ENCODE measurements at regions not wholly inside any gene's neighbourhood (a gene's known extent, or its start where the extent isn't known, plus 50 kb on each side); places are given as distances from the start of the nearest gene placed in this dataset.
"Not testable (repeated sequence)": the region's sequence is repeated elsewhere in the genome, so short reads cannot be mapped to it uniquely, and the experiment has no call there.

- no peak for DNase-seq (ENCODE audit: low spot score)
Observed at GRCh38 chr2:128644718-128645256, 326.1 kb upstream of the HS6ST1 start.

DNA sequence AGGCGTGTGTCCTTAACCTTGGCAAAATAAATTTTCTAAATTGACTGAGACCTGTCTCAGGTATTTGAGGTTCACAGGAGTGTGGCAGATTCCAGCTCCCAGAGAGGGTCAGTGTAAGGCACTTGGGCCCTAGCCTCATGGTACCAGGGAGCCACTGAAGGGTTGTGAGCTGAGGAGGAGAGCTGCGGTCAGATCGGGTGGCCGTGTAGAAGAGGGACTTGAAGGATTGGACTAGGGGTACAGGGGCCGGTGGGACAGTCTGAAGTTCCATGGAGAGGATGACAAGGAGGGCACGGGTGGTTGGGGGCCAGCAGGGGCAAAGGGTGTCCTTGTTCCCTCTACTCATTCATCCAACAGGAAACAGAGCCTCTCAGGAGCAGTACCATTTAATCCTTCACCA is 327.0 kb upstream of the HS6ST1 start:
- no peak for DNase-seq (ENCODE audit: low spot score)

GRCh38 chr2:128646091-128646490 is 327.4 kb upstream of the HS6ST1 start:
- no peak for DNase-seq (ENCODE audit: low spot score)

GRCh38 chr2:128646691-128647090 is 328.0 kb upstream of the HS6ST1 start:
- no peak for DNase-seq (ENCODE audit: low spot score)

GRCh38 chr2:128651000-128651399 is 332.3 kb upstream of the HS6ST1 start:
- DNase-seq (ENCODE audit: low spot score), result no peak

GRCh38 chr2:128654408-128654807 is 335.7 kb upstream of the HS6ST1 start:
- no peak for DNase-seq (ENCODE audit: low spot score)

- no peak for DNase-seq (ENCODE audit: low spot score)
Observed at GRCh38 chr2:128660836-128661235, 342.2 kb upstream of the HS6ST1 start.

- no peak for DNase-seq (ENCODE audit: low spot score)
Observed at GRCh38 chr2:128661311-128661710, 342.6 kb upstream of the HS6ST1 start.

- no peak for DNase-seq (ENCODE audit: low spot score)
Observed at GRCh38 chr2:128662051-128662471, 343.4 kb upstream of the HS6ST1 start.

DNA sequence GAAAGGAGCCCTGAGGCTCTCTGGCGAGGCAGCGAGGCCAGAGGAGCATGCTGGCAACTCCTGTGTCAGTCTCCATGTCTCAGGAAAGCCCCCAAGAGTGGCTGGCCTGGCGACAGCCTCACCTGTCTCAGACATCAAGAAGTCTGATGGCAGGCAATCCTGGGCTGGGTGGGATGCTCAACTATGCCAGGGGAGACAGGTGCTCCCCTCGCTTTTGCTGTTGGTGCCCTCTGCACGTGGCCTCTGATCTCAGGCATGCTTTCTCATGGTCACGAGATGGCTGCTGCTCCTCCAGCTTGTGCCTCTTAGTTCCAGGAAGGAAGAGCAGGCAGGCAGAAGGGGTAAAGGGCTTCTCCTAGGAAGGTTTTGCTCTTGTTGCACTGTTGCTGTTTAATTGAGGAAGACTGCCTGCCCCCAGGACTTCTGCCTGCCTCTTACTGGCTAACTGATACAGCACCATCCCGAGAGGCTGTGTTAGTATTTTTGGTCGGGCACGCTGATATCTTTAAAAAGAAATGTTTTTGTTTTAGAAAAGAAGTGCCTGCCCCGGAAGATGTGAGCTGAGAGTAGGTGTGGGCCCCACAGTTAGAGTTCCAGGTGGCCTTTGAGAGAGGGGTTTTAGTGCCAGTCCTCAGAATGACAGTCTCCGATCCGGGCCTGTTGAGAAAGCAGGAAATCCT is 344.8 kb upstream of the HS6ST1 start:
- DNase-seq (ENCODE audit: low spot score), result no peak

DNA sequence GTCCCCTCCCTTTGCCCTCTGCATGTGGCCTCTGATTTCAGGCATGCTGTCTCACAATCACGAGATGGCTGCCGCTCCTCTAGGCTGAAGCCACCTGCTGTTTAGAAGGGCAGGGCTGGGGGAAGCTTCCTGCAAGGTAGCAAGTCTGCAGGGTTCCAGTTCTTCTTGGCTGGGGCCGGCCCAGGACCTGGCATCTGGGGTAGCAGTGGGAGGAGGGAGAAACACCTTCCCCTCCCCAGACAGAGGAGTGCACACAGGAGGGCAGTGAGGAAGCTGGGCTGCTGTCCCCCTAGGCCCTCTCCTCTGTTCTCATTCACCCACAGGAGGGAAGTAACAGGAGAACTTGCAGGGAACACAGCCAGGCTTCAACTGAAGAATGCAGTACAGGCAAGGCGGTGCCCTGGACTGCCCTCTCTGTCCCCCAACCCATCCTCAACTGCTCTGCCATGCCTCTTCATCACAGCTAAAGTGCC is 345.9 kb upstream of the HS6ST1 start:
- no peak for DNase-seq (ENCODE audit: low spot score)

GRCh38 chr2:128665113-128665512 is 346.4 kb upstream of the HS6ST1 start:
- DNase-seq (ENCODE audit: low spot score), result no peak

GRCh38 chr2:128666596-128666995 is 347.9 kb upstream of the HS6ST1 start:
- no peak for DNase-seq (ENCODE audit: low spot score)

DNA sequence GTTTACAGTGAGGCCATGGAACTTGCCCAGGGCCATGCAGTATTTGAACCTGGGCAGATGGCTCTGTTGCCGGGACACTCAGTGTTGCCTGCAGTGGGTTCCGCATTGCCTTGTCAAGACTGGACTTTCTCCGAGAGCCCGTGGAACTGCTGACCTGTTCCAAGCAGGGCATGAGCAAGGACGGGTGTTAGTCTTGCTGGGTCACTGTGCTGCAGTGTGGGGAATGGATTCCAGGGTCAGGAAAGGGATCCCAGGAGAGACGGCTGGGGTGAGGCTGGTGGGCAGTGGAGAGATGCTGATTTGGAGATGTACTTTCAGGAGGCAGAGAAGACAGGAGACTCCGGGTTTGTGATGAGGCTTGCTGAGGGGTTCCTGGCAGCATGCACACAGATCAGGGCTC is 348.7 kb upstream of the HS6ST1 start:
- no peak for DNase-seq (ENCODE audit: low spot score)

GRCh38 chr2:128668946-128669345 is 350.3 kb upstream of the HS6ST1 start:
- no peak for DNase-seq (ENCODE audit: low spot score)

DNA sequence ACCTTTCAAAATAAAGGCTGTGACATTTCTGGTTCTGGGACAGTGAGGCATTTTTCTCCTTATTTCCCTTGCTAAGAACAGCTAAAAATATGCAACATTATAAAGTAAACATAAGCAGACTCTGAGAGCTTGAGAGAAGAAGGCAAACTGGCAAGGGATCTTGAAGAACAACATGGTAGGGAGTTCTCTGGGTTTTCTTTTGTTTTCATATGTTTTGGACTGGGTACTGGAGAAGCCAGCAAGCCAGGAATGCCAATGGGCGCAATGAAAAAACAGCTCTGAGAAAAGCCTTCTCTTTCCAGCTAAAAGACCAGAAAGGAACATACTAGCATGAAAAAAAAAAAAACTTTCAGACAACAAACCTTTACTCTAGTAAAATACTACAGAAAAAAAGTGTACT is 351.4 kb upstream of the HS6ST1 start:
- no peak for DNase-seq (ENCODE audit: low spot score)

- not testable (repeated sequence) for DNase-seq (ENCODE audit: low spot score)
Observed at GRCh38 chr2:128671981-128672757, 353.5 kb upstream of the HS6ST1 start.

DNA sequence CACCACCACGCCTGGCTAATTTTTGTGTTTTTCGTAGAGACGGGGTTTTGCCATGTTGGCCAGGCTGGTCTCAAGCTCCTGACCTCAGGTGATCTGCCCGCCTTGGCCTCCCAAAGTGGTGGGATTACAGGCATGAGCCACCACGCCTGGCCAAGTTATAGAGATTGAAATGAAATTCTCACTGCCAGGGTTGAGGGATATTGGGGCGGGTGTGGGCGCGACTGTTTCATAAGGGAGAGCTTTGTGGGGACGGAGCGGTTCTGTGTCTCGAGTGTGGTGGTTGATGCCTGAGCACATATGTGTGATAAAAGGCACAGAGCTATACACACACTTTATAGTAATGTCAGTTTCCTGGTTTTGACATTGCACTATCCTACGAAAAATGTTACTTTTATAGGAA is 361.0 kb upstream of the HS6ST1 start:
- DNase-seq (ENCODE audit: low spot score), result not testable (repeated sequence)

- DNase-seq (ENCODE audit: low spot score), result no peak
Observed at GRCh38 chr2:128681507-128681906, 362.8 kb upstream of the HS6ST1 start.

DNA sequence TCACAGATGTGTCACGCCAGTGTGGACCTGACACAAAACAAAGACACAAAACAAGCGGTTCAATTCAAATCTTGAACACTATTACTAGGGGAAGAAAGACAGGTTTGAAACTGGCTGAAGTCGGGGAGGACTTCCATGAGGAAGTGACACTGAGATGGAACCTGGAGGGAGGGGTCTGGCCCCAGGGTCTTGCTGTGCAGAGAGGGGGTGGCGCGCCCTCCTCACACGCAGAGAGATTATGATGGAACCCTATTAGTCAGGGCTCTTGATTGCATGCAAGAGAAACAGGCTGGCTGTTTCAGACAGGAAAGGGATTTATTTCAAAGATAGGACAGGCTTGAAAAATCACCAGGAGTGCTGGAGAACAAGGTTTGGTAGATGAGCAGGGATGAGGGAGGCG is 363.6 kb upstream of the HS6ST1 start:
- no peak for DNase-seq (ENCODE audit: low spot score)

GRCh38 chr2:128682729-128683284 is 364.1 kb upstream of the HS6ST1 start:
- no peak for DNase-seq (ENCODE audit: low spot score)

DNA sequence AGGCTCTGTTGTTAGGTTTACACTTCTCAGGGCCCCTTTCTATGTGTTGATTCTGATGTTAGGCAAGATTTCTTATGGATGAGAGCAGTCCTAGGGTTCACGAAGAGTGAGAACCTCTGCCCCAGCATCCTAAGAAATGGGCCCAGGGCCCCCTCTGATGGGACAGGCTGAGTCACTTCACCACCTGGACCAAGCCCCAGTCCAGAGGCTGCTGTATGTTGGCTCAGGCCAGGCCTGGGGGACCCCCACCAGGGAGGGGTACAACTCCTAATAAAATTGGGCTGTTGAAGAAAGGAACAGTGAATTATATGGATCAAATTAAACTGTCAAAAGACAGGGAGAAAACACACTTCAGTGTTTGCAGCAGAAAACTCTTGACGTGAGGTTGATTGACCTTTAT is 365.9 kb upstream of the HS6ST1 start:
- no peak for DNase-seq (ENCODE audit: low spot score)
